ENCODE measurements at regions not wholly inside any gene's neighbourhood (a gene's known extent, or its start where the extent isn't known, plus 50 kb on each side); places are given as distances from the start of the nearest gene placed in this dataset.

GRCh38 chr13:32932376-32932775 is 83.8 kb upstream of the KL start:
- Mint-ChIP-seq H3K9me3 (peaks cover 2% of the 10 kb centered on the region), H3K4me3 (no peak overlapping the region), H3K27me3 (peaks cover 29% of the 10 kb centered on the region), H3K4me1 (ENCODE audit: low read depth) (no peaks in the 10 kb centered on the region), H3K36me3 (no peaks in the 10 kb centered on the region), H3K27ac (no peak overlapping the region)
- ChIA-PET POLR2A (no interaction called here), CTCF (no interaction called here)
- no peak for DNase-seq
- intact Hi-C loops (cut with micrococcal nuclease): no loop called here

- Mint-ChIP-seq H3K36me3 (no peaks in the 10 kb centered on the region), H3K27me3 (peaks cover 30% of the 10 kb centered on the region), H3K4me1 (ENCODE audit: low read depth) (no peaks in the 10 kb centered on the region), H3K27ac (no peak overlapping the region), H3K9me3 (peaks cover 2% of the 10 kb centered on the region), H3K4me3 (no peak overlapping the region)
- CTCF ChIA-PET: no interaction called here
- intact Hi-C loops (cut with micrococcal nuclease): no loop called here
- POLR2A ChIA-PET: no interaction called here
- DNase-seq: no peak
Measured at GRCh38 chr13:32936716-32937115, 79.5 kb upstream of the KL start.

GRCh38 chr13:32938314-32938713 is 77.9 kb upstream of the KL start:
- intact Hi-C loops (cut with micrococcal nuclease): no loop called here
- ChIA-PET POLR2A (no interaction called here), CTCF (interaction anchor here (1.0 kb wide), 1 partner anchor 116 kb away, joined by 3 read pairs; no protein-coding TSS in a partner anchor)
- DNase-seq: no peak
- Mint-ChIP-seq H3K36me3 (no peaks in the 10 kb centered on the region), H3K27me3 (peaks cover 19% of the 10 kb centered on the region), H3K4me1 (ENCODE audit: low read depth) (no peaks in the 10 kb centered on the region), H3K9me3 (no peaks in the 10 kb centered on the region), H3K4me3 (no peak overlapping the region), H3K27ac (no peak overlapping the region)

- H3K4me3 Mint-ChIP-seq: no peak overlapping the region
- POLR2A ChIA-PET: no interaction called here
- DNase-seq: no peak
Measured at GRCh38 chr13:32938907-32939306, 77.3 kb upstream of the KL start.

GRCh38 chr13:32940601-32941000 is 75.6 kb upstream of the KL start:
- DNase-seq: no peak
- H3K4me3 Mint-ChIP-seq: no peak overlapping the region
- H3K27me3 Mint-ChIP-seq: peaks cover 11% of the 10 kb centered on the region
- no peaks in the 10 kb centered on the region for H3K36me3 Mint-ChIP-seq
- no peak overlapping the region for H3K27ac Mint-ChIP-seq
- intact Hi-C loops (cut with micrococcal nuclease): no loop called here
- no peaks in the 10 kb centered on the region for H3K9me3 Mint-ChIP-seq
- H3K4me1 Mint-ChIP-seq (ENCODE audit: low read depth): no peaks in the 10 kb centered on the region
- POLR2A ChIA-PET: no interaction called here
- CTCF ChIA-PET: no interaction called here

More at GRCh38 chr13:32938907-32939306, 77.3 kb upstream of the KL start:
- CTCF ChIA-PET: no interaction called here
- peaks cover 14% of the 10 kb centered on the region for H3K27me3 Mint-ChIP-seq
- intact Hi-C loops (cut with micrococcal nuclease): no loop called here
- H3K4me1 Mint-ChIP-seq (ENCODE audit: low read depth): no peaks in the 10 kb centered on the region
- no peaks in the 10 kb centered on the region for H3K9me3 Mint-ChIP-seq
- H3K27ac Mint-ChIP-seq: no peak overlapping the region
- H3K36me3 Mint-ChIP-seq: no peaks in the 10 kb centered on the region

- no peak overlapping the region for H3K4me3 Mint-ChIP-seq
- no peaks in the 10 kb centered on the region for H3K36me3 Mint-ChIP-seq
- DNase-seq: no peak
- intact Hi-C loops (cut with micrococcal nuclease): no loop called here
- no peaks in the 10 kb centered on the region for H3K4me1 Mint-ChIP-seq (ENCODE audit: low read depth)
- ChIA-PET CTCF (no interaction called here), POLR2A (no interaction called here)
- H3K27ac Mint-ChIP-seq: no peak overlapping the region
- peaks cover 6% of the 10 kb centered on the region for H3K27me3 Mint-ChIP-seq
- no peaks in the 10 kb centered on the region for H3K9me3 Mint-ChIP-seq
Measured at GRCh38 chr13:32941368-32941767, 74.9 kb upstream of the KL start.

GRCh38 chr13:32946558-32946957 is 69.7 kb upstream of the KL start:
- intact Hi-C loops (cut with micrococcal nuclease): no loop called here
- CTCF ChIA-PET: no interaction called here
- POLR2A ChIA-PET: interaction anchor here (1.2 kb wide), 1 partner anchor 33 kb away, joined by 4 read pairs; no protein-coding TSS in a partner anchor
- DNase-seq: no peak
- H3K4me1 Mint-ChIP-seq (ENCODE audit: low read depth): no peaks in the 10 kb centered on the region
- H3K36me3 Mint-ChIP-seq: no peaks in the 10 kb centered on the region
- no peaks in the 10 kb centered on the region for H3K9me3 Mint-ChIP-seq
- peaks cover 2% of the 10 kb centered on the region for H3K27me3 Mint-ChIP-seq
- H3K27ac Mint-ChIP-seq: no peak overlapping the region
- no peak overlapping the region for H3K4me3 Mint-ChIP-seq

GRCh38 chr13:32947411-32948276 is 68.6 kb upstream of the KL start:
- Mint-ChIP-seq H3K27ac (no peak overlapping the region), H3K4me1 (ENCODE audit: low read depth) (no peaks in the 10 kb centered on the region), H3K27me3 (peaks cover 2% of the 10 kb centered on the region), H3K36me3 (no peaks in the 10 kb centered on the region), H3K4me3 (no peak overlapping the region), H3K9me3 (no peaks in the 10 kb centered on the region)
- ChIA-PET POLR2A (no interaction called here), CTCF (no interaction called here)
- no peak for DNase-seq
- intact Hi-C loops (cut with micrococcal nuclease): no loop called here

- no peak overlapping the region for H3K27ac Mint-ChIP-seq
- intact Hi-C loops (cut with micrococcal nuclease): no loop called here
Measured at GRCh38 chr13:32949820-32950219, 66.4 kb upstream of the KL start.

GRCh38 chr13:32951580-32951979 is 64.6 kb upstream of the KL start:
- ChIA-PET POLR2A (no interaction called here), CTCF (no interaction called here)
- no peak overlapping the region for H3K4me3 Mint-ChIP-seq
- no peaks in the 10 kb centered on the region for H3K4me1 Mint-ChIP-seq (ENCODE audit: low read depth)
- no peaks in the 10 kb centered on the region for H3K9me3 Mint-ChIP-seq
- no peaks in the 10 kb centered on the region for H3K27me3 Mint-ChIP-seq
- intact Hi-C loops (cut with micrococcal nuclease): no loop called here
- no peak for DNase-seq
- H3K36me3 Mint-ChIP-seq: no peaks in the 10 kb centered on the region
- no peak overlapping the region for H3K27ac Mint-ChIP-seq

More at GRCh38 chr13:32949820-32950219, 66.4 kb upstream of the KL start:
- Mint-ChIP-seq H3K9me3 (no peaks in the 10 kb centered on the region), H3K4me1 (ENCODE audit: low read depth) (no peaks in the 10 kb centered on the region), H3K27me3 (peaks cover 2% of the 10 kb centered on the region), H3K36me3 (no peaks in the 10 kb centered on the region), H3K4me3 (no peak overlapping the region)
- ChIA-PET POLR2A (no interaction called here), CTCF (no interaction called here)
- DNase-seq: no peak

GRCh38 chr13:32955881-32956594 is 60.2 kb upstream of the KL start:
- H3K9me3 Mint-ChIP-seq: no peaks in the 10 kb centered on the region
- no peaks in the 10 kb centered on the region for H3K36me3 Mint-ChIP-seq
- ChIA-PET POLR2A (interaction anchor here (0.7 kb wide), 1 partner anchor 14 kb away, joined by 4 read pairs; no protein-coding TSS in a partner anchor), CTCF (no interaction called here)
- H3K4me1 Mint-ChIP-seq (ENCODE audit: low read depth): no peaks in the 10 kb centered on the region
- peaks cover 6% of the 10 kb centered on the region for H3K27me3 Mint-ChIP-seq
- no peak overlapping the region for H3K27ac Mint-ChIP-seq
- intact Hi-C loops (cut with micrococcal nuclease): no loop called here
- H3K4me3 Mint-ChIP-seq: no peak overlapping the region
- DNase-seq: no peak

- Mint-ChIP-seq H3K27me3 (peaks cover 6% of the 10 kb centered on the region), H3K9me3 (no peaks in the 10 kb centered on the region), H3K27ac (no peak overlapping the region), H3K4me1 (ENCODE audit: low read depth) (no peaks in the 10 kb centered on the region), H3K4me3 (no peak overlapping the region), H3K36me3 (no peaks in the 10 kb centered on the region)
- ChIA-PET CTCF (no interaction called here), POLR2A (no interaction called here)
- intact Hi-C loops (cut with micrococcal nuclease): no loop called here
- no peak for DNase-seq
Measured at GRCh38 chr13:32956595-32956933, 59.7 kb upstream of the KL start.

- no peak overlapping the region for H3K27ac Mint-ChIP-seq
- no peak overlapping the region for H3K4me3 Mint-ChIP-seq
- no peaks in the 10 kb centered on the region for H3K36me3 Mint-ChIP-seq
Measured at GRCh38 chr13:32960626-32961025, 55.6 kb upstream of the KL start.

More at GRCh38 chr13:32960626-32961025, 55.6 kb upstream of the KL start:
- POLR2A ChIA-PET: no interaction called here
- Mint-ChIP-seq H3K27me3 (peaks cover 6% of the 10 kb centered on the region), H3K9me3 (no peaks in the 10 kb centered on the region), H3K4me1 (ENCODE audit: low read depth) (no peaks in the 10 kb centered on the region)
- CTCF ChIA-PET: interaction anchor here (0.6 kb wide), 1 partner anchor 762 kb away, joined by 3 read pairs; no protein-coding TSS in a partner anchor
- intact Hi-C loops (cut with micrococcal nuclease): no loop called here
- DNase-seq: no peak

Data from activated CD4-positive, alpha-beta memory T cell treated with anti-CD3 and anti-CD28 coated beads for 36 hours (primary cell).